ENCODE measurements at regions not wholly inside any gene's neighbourhood (a gene's known extent, or its start where the extent isn't known, plus 50 kb on each side); places are given as distances from the start of the nearest gene placed in this dataset.

- TF ChIP-seq CTCF (IDR thresholded peaks at IDR 0.05 in 8 of 11, conservative IDR thresholded peaks at IDR 0.05 in 3 of 11) (no peak), POLR2A (IDR thresholded peaks at IDR 0.05) (no peak), POLR2AphosphoS5 (IDR thresholded peaks at IDR 0.05) (no peak)
These were observed 80.2 kb downstream of the WNT5A start for GRCh38 chr3:55406696-55407425.

Data from spleen (tissue), 7 donors.